Bronchial epithelial cell (primary cell): ENCODE measurements at regions not wholly inside any gene's neighbourhood (a gene's known extent, or its start where the extent isn't known, plus 50 kb on each side); places are given as distances from the start of the nearest gene placed in this dataset.

Experiments used
- DNase-seq: peaks from one replicate; pipeline ENCODE4 v3.0.0-alpha.2; 2010; ENCODE audit warnings: low read depth
- FAIRE-seq: peaks from 2 replicates; lab custom pipeline; 2011; peaks lifted over from hg19 to GRCh38; lab: Jason Lieb, UNC
- H3K27me3 ChIP-seq: 2 replicates; pipeline ENCODE4 v1.5.1; 2011; ENCODE audit warnings: low read length; ENCODE audit not compliant: control insufficient read depth, insufficient read depth
- H3K36me3 ChIP-seq: 2 replicates; pipeline ENCODE4 v1.5.1; 2011; ENCODE audit warnings: low read length; ENCODE audit not compliant: control insufficient read depth, insufficient read depth
- H3K4me3 ChIP-seq: 2 replicates; pipeline ENCODE4 v1.5.1; 2011; ENCODE audit warnings: mild to moderate bottlenecking, low read depth, low read length, control low read depth
- CTCF ChIP-seq: IDR thresholded peaks from 2 replicates; pipeline ENCODE4 v1.5.1; 2011; ENCODE audit warnings: mild to moderate bottlenecking, moderate library complexity, low read length, control low read depth, inconsistent platforms; ENCODE audit not compliant: insufficient read depth, severe bottlenecking

GRCh38 chr1:81654147-81654546 is 146.6 kb upstream of the ADGRL2 start:
- Histone ChIP-seq H3K4me3 (no peak overlapping the region), H3K27me3 (no peaks in the 10 kb centered on the region), H3K36me3 (no peaks in the 10 kb centered on the region)
- no peak for FAIRE-seq
- no peak for TF ChIP-seq CTCF
- peak; percentile 79 for DNase-seq

GRCh38 chr1:81650776-81651175 is 150.0 kb upstream of the ADGRL2 start:
- H3K36me3 ChIP-seq = no peaks in the 10 kb centered on the region
- FAIRE-seq = no peak
- H3K4me3 ChIP-seq = no peak overlapping the region
- no peaks in the 10 kb centered on the region for H3K27me3 ChIP-seq
- no peak for TF ChIP-seq CTCF
- no peak for DNase-seq

- no peak for TF ChIP-seq CTCF
- FAIRE-seq (no peak), DNase-seq (no peak)
- Histone ChIP-seq H3K36me3 (no peaks in the 10 kb centered on the region), H3K4me3 (no peak overlapping the region), H3K27me3 (no peaks in the 10 kb centered on the region)
Observed at GRCh38 chr1:81635816-81636215, 164.9 kb upstream of the ADGRL2 start.

- FAIRE-seq (no peak), DNase-seq (no peak)
- H3K4me3 ChIP-seq = no peak overlapping the region
- no peak for TF ChIP-seq CTCF
- no peaks in the 10 kb centered on the region for H3K27me3 ChIP-seq
- no peaks in the 10 kb centered on the region for H3K36me3 ChIP-seq
Observed at GRCh38 chr1:81634294-81634693, 166.4 kb upstream of the ADGRL2 start.

- TF ChIP-seq CTCF = no peak
- Histone ChIP-seq H3K27me3 (no peaks in the 10 kb centered on the region), H3K36me3 (no peaks in the 10 kb centered on the region), H3K4me3 (no peak overlapping the region)
- no peak for DNase-seq
- FAIRE-seq = no peak
Observed at GRCh38 chr1:81619156-81619555, 181.6 kb upstream of the ADGRL2 start.

GRCh38 chr1:81618376-81618775 is 182.4 kb upstream of the ADGRL2 start:
- Histone ChIP-seq H3K27me3 (no peaks in the 10 kb centered on the region), H3K36me3 (no peaks in the 10 kb centered on the region), H3K4me3 (no peak overlapping the region)
- no peak for TF ChIP-seq CTCF
- DNase-seq (no peak), FAIRE-seq (no peak)
